GM11168 (cell line): ENCODE measurements at regions not wholly inside any gene's neighbourhood (a gene's known extent, or its start where the extent isn't known, plus 50 kb on each side); places are given as distances from the start of the nearest gene placed in this dataset.

Experiments
- in situ Hi-C: fragments of 300-500 bp; cut with MboI; formaldehyde crosslinking; loops from one replicate; pipeline ENCODE4 v1.12.0; 2022; ENCODE audit warnings: low sequenced_read_pairs; ENCODE audit not compliant: unreplicated experiment

DNA sequence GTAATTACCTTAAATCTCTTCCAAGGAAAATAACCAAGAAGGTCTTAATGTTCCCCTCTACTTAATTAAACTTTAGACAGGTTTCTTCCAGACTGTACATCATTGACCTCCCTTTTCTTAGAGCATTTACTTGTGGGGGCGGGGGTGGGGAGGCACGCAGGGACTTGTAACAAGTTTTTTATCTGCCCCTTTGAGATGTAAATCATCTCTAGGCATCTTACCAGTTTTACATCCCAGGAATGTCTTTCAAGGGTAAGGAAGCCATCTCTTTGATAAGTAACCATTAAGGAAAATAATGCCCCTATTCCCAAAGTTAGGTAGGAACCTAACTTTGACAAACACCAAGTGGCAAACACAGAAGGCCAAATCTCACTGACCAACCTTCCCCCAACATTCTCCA is 528.6 kb downstream of the SUCLA2 start:
- in situ Hi-C loops, result no loop called here

- in situ Hi-C loops, result no loop called here
These were observed 537.3 kb downstream of the SUCLA2 start for GRCh38 chr13:47463726-47464125.

DNA sequence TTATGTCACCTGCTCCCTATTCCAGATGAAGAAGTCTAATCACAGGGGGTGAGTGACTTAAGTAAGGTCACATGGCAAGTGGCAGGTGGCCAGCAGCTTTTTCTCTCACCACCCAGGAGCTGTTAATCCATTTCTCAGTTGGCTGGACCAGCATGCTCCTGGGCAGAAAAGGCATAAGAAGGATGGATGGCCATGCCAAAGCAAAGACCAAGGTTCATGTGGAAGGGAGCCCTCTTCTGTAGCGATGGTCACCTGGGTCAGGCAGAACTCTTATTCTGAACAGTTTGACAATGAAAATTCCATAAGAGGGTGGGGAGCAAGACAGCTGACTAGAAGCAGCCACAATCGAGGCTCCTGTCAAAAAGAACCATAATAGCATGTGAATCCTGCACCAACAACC is 538.1 kb downstream of the SUCLA2 start:
- in situ Hi-C loops, result no loop called here

GRCh38 chr13:47461816-47462215 is 539.3 kb downstream of the SUCLA2 start:
- in situ Hi-C loops, result no loop called here

DNA sequence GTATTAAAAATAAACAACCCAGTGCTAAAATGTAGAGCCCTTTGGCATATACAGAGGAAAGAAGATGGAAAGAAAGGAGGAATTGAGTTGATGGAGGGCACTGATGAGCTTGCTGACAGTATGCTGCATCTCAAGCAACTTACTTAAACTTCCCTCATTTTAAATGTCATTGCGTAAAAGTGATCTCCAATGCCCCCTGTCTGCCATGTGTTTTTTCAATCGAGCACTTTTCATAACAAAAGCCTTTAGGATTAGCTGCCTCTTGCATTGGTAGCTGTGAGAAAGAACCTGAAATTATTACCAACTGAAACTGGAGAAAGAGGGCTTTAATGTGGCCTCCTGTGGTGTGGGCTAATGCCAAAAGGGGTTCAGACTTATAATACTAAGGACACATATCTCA is 541.6 kb downstream of the SUCLA2 start:
- in situ Hi-C loops, result no loop called here

GRCh38 chr13:47457626-47458025 is 543.4 kb downstream of the SUCLA2 start:
- in situ Hi-C loops, result no loop called here

GRCh38 chr13:47455626-47456025 is 545.4 kb downstream of the SUCLA2 start:
- in situ Hi-C loops, result no loop called here

DNA sequence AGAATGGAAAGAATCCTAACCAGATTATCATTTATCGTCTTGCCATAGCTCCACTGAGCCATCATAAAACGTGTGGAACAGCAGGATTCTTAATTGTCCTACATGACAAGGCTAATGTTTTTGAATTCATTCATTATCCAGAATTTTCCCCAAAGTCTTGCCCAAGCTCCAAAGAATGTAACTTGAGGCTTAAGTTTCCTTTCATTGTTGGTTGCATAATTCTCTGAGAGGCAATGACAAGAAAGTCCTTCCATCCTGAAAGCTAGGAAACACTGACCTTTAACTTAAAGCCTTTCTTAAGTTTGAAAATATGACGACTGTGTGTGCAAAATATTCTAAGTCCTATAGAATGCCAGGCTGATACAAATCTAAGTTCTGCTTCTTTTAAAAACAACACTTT is 546.1 kb downstream of the SUCLA2 start:
- in situ Hi-C loops, result no loop called here

DNA sequence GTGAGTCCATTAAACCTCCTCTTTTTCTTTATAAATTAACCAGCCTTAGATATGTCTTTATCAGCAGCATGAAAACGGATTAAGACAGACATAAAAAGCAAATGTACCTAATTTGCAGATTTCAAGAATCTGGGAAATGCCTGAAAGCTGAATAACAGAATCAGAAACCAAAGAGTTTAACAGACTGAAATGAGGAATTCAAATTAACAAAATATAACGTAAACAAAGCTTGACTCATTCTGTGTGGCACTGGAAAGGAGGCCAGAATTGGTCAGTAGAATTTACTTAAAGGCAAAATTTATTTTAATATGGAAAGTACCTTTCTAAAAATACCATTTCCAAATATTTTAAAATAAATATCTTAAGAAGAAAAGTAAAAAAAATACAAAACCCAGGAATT is 540.6 kb upstream of the HTR2A start:
- in situ Hi-C loops, result no loop called here

DNA sequence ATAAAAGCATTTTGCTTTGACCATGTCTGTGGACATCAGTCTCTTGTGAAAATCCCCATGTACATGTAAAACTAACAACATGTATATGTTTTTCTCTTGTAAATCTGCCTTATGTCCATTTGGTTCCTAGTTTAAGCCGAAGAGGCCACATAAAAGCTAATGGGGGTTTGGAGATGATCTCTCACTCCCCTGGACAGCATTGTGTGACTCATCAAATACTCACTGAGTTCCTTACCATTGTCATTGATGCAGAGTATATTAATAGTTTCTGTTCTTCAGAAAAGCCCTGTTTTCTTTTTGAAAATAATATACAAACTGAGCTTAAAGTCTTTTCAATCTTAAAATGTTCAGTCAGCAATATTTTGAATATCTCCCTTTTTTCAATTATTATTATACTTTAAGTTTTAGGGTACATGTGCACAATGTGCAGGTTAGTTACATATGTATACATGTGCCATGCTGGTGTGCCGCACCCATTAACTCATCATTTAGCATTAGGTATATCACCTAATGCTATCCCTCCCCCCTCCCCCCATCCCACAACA is 536.7 kb upstream of the HTR2A start:
- in situ Hi-C loops, result no loop called here

DNA sequence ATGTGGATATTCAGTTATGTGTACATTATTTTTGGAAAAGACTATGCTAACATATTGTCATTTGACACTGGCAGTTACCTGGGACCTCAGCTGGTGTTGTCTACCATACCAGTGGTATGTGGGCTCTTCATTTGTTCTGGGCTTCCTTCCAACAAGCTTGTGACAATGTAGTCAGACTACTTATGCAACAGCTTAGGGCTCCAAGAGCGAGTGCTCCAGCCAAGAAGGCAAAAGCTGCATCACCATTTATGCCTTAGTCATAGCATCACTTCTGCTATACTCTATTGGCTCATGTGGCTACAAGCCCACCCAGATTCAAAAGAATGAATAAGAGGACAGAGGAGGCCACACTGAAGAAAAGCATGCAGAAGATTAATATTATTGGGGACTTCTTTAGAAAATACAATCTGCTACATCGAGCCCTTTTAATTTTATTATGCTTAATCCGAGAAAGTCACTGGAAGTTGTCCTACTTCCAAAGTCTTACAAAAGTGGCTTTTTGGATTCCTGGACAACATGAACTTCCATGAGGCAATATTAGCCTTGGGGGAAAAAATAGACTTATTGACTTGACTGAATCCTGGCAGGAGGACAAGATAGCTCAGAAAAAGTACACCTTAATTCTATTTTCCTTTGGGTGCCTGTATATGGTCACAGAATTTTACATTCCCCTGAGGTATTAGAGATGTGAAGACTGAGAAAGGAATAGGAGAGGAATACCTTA is 529.4 kb upstream of the HTR2A start:
- in situ Hi-C loops, result no loop called here

DNA sequence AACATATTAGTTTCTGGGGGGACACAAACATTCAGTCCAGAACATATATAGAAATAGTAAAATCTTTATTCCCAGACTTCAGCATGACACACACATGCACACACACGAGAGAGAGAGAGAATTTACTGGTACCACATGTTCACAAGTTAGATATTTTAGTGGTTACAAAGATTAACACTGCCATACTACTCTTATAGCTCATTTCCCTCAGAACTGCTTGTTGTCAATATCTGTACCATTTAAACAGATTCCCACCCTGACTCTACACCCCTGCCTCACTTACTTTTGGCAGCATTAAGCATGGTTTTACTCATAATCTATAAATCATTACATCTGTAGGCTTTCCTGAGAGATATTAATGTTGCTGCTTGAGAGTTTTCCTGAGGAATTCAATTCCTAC is 524.7 kb upstream of the HTR2A start:
- in situ Hi-C loops, result no loop called here

DNA sequence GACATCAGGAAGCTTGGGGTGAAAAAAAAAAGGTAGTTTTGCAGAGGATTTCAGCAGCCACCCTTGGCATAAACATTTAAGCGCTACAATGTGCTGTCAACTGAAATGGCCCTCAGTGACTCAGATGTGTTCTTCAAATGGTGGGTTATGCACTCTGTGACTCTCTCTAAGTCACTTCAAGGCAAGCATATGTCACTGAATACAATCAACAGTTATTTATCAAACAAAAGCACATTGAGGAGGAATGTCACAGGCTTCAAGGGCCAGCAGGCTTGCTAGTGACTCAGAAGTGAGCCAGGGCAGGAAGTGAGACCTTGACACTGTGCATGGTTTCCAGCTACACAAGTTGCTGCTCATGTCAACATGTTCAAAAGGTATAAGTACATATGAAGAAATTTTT is 523.7 kb upstream of the HTR2A start:
- in situ Hi-C loops, result no loop called here

GRCh38 chr13:47420020-47420419 is 523.2 kb upstream of the HTR2A start:
- in situ Hi-C loops, result no loop called here

DNA sequence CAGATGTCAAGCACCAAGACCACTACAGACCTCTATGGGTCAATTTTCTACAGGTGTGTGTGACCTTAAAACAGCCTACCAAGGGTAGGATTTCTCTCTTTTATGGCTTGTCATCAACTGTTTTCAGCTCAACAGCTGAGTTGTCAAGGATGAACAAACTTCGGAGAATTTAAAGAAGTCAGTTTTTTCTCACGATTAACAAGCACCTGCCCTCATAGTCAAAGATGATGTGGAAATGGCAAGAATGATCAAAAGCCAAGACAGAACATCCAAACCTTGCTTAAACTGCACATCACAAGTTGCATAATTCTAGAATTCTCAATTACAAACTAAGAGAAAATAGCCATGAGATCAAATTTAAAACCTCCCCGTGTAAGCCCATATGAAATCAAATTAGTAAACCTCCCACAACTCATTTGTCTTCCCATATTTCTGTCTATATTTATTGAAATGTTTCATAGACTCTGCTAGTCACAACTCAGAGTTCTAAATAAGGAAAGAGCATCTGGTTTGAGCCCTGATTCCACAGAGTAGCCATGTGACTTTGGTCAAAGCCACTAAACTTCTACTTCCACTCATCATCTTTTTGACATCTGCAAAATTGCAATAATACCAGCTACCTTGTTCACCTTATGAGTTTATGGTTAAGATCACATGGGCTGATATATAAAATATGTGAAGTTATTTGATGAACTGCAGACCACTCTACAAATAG is 521.5 kb upstream of the HTR2A start:
- in situ Hi-C loops, result no loop called here

DNA sequence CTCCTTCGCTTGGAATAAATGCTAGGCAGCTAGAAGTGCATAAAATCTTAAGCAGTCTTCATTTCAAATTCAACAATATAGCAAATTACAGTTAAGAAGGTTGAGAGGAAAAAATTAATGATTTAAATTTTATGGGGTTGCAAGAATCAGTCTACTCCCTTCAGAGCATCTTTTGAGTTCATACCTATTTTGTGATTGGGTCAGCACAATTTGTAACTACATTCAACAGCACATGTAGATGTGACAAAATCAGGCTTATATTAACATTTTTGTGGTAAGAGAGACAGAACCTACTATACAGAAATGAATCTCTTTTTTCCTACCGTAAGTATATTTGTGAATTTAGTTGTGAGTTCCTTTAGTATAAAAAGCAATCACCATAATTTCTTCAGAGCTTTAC is 520.6 kb upstream of the HTR2A start:
- in situ Hi-C loops, result no loop called here

- in situ Hi-C loops, result no loop called here
These were observed 518.2 kb upstream of the HTR2A start for GRCh38 chr13:47415048-47415447.

DNA sequence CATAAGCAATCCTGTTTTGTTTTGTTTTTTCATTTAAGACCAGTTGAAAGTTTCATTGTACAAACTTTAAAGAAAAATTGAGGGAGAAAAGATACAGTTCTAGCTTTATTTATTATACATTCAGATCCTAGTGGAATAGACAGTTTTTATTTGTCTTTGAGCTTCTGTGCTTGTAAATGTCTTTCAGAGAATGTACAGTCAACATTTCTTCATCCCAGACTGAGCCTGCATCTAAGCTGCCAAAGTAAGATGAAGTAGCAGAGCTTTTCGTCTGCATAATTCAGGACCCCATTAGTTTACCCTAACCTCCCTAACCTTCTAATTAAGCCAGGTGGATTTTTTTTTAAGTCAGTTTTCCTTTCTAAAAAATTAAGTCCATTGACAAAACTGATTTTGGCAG is 516.7 kb upstream of the HTR2A start:
- in situ Hi-C loops, result no loop called here

- in situ Hi-C loops, result no loop called here
These were observed 516.3 kb upstream of the HTR2A start for GRCh38 chr13:47413112-47413511.

- in situ Hi-C loops, result no loop called here
These were observed 512.9 kb upstream of the HTR2A start for GRCh38 chr13:47409778-47410177.

DNA sequence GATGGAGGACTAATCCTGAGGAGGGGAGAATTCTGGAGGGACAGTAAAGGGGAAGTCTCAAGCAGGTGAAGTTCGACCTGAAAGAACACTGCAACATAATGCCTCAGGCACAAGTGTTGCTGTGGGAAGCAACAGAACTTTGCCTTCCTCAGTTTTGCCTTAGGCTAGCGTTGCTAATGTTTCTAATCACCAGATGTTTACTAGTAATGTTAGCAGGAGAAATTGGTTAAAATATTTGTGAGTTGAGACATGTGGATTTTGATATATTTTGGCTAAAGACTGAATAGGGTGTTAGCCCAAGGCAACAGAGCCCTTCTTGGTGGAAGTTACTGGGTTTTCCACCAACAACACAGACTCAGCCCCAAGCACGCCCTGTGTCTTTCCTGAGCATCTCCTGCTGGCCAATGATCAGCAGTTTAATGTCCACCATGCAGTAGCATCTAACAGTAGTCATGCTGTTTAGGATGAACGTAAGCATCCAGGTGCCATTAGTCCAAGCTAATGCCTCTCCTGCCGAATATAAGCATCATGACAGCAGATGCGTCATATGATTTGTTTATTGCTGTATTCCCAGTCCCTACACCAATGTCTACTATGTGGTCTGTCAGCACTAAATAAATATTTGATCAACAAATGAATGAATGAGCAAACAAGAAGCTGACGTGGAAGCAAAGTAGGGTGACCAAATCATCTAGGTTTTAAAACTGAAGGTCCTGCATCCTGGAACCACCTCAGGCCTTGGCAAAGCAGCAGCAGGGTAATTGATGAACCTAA is 511.9 kb upstream of the HTR2A start:
- in situ Hi-C loops, result no loop called here
